ENCODE measurements at regions not wholly inside any gene's neighbourhood (a gene's known extent, or its start where the extent isn't known, plus 50 kb on each side); places are given as distances from the start of the nearest gene placed in this dataset.
"Not testable (repeated sequence)": the region's sequence is repeated elsewhere in the genome, so short reads cannot be mapped to it uniquely, and the experiment has no call there.

GRCh38 chr5:34096033-34096432 is 53.0 kb upstream of the C1QTNF3 start:
- DNase-seq = not testable (repeated sequence)

DNA sequence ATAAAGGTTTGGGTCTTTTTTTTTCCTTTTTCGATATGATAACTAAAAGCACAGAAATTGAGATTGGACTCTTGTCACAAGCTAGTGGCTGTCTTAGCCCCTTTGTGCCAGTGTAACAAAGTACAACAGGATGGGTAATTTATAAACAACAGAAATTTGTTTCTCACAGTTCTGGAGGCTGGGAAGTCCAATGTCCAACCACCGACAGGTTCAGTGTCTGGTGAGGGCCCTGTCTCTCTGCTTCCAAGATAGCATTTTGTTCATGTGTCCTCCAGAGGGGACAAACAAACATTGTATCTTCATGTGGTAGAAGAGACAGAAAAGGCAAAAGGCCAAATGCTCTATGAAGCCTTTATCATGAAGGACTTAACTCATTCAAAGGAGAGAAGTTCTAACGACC is 56.9 kb upstream of the C1QTNF3 start:
- DNase-seq = not testable (repeated sequence)

- DNase-seq = not testable (repeated sequence)
Measured at GRCh38 chr5:34101567-34101966, 58.6 kb upstream of the C1QTNF3 start.

DNA sequence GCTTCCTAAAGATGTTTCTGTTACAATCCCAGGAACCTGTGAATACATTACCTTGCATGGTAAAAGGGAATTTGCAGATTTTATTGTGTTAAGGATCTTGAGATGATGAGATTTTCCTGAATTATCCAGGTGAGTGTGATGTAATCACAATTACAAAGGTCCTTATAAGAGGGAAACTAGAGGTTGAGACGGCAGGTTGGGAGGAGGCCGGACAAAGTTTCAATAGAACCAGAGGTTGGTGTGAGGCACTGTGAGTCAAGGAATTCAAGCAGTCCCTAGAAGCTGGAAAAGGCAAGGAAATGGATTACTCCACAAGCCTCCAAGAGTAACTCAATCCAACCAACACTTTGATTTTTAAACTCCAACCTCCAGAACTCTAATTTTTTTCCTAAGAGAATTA is 65.9 kb upstream of the C1QTNF3 start:
- not testable (repeated sequence) for DNase-seq

DNA sequence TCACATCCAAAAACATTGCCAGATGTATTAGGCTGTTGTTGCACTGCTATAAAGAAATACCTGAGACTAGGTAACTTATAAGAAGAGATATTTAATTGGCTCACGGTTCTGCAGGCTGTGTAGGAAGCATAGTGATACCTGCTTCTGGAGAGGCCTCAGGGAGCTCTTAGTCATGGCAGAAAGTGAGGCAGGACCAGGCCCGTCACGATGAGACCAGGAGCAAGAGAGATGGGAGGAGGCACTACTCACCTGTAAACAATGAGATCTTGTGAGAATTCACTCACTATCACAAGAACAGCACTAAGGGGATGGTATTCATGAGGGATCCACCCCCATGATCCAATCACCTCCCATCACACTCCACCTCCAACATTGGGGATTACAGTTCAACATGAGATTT is 81.3 kb upstream of the C1QTNF3 start:
- DNase-seq = not testable (repeated sequence)

GRCh38 chr5:34125354-34125753 is 82.3 kb upstream of the C1QTNF3 start:
- DNase-seq = not testable (repeated sequence)

- DNase-seq = not testable (repeated sequence)
Measured at GRCh38 chr5:34126741-34127140, 83.7 kb upstream of the C1QTNF3 start.

DNA sequence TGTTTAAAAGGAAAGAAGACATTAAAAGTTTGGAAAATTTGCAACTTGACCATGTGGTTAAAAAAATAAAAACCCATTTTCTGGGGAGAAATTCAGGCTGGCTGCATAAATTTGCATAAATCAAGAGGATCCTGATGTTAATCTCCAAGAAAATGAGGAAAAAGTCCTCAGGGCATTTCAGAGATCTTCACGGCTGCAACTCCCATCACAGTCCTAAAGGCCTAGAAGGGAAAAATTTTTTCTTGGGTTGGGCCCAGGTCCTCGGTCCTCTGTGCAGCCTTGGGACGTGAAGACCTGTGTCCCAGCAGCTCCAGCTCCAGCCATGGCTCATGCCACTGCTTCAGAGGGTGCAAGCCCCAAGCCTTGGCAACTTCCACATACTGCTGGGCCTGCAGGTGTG is 84.8 kb upstream of the C1QTNF3 start:
- DNase-seq = not testable (repeated sequence)

- not testable (repeated sequence) for DNase-seq
Measured at GRCh38 chr5:34128890-34129289, 85.9 kb upstream of the C1QTNF3 start.

DNA sequence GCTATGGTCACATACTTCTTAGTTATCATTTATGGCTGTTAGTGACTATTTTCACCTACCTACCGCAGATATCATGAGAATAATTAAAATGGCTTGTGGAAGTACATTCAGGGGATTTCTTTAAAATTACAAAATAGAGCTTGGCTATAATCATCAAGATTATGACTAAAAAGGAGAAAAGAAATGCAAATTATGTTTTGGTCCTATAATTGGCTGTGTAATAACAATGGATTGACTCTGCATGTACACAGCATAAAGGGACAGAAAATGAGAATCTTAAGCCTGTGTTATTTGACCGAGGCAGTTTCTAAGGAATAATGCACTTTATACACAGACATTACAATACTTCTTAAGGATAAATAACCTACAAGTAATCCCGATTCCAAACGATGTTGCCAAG is 112.0 kb upstream of the C1QTNF3 start:
- DNase-seq = not testable (repeated sequence)

DNA sequence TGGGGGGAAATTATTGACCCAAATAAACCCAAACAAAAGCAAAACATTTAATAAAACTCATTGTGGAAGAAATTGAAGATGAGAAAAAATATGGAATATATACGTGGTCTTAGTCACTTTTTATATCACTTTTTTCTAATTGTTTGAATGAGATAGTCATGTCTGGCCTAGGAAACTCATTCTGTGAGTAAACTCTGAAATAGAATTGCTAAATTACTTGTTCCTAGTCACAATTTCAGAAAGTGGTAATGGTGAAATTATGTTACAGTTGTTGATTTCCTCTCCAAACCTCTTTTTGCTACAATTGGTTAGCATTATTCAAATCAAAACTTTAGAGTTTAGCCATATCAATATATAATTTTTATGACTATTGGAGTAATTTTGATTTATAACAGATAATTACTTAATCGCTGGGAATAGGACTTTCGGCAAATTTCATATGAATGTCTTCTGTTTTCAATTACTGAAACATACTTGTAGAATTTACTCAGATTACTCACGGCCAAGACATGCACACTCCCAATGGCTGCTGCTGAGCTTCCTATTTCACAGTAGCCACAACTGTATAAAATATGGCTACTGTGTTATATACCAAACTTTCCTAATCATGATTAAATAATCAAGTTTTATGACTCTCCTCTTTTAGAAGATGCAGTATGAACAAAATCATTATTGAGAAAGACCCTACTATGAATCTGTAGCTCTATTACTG is 113.8 kb upstream of the C1QTNF3 start:
- not testable (repeated sequence) for DNase-seq

- DNase-seq = not testable (repeated sequence)
Measured at GRCh38 chr5:34160904-34161303, 117.9 kb upstream of the C1QTNF3 start.

DNA sequence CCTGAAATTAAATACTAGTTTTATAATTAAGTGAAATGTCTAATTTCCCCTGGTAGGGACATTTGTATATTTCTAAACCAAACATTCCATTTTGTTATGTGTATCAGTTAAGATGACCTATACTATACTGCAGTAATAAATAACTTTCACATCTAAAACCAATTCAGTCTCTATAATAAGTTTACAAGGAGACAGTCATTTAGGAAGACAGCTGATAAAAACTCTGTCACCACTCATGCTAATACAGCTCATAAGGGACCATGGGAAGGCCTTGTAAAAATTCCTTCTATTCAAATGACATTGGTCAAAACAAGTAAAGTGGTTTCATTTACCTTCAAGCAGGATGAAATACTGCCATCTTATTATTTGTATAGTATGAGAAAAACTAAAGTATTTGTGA is 128.4 kb upstream of the C1QTNF3 start:
- DNase-seq = not testable (repeated sequence)

- DNase-seq = not testable (repeated sequence)
Measured at GRCh38 chr5:34179453-34180190, 136.6 kb upstream of the C1QTNF3 start.

GRCh38 chr5:34180225-34180624 is 137.2 kb upstream of the C1QTNF3 start:
- DNase-seq = not testable (repeated sequence)

GRCh38 chr5:34180940-34181614 is 138.1 kb upstream of the C1QTNF3 start:
- DNase-seq = not testable (repeated sequence)

GRCh38 chr5:34185005-34185404 is 142.0 kb upstream of the C1QTNF3 start:
- DNase-seq = not testable (repeated sequence)

DNA sequence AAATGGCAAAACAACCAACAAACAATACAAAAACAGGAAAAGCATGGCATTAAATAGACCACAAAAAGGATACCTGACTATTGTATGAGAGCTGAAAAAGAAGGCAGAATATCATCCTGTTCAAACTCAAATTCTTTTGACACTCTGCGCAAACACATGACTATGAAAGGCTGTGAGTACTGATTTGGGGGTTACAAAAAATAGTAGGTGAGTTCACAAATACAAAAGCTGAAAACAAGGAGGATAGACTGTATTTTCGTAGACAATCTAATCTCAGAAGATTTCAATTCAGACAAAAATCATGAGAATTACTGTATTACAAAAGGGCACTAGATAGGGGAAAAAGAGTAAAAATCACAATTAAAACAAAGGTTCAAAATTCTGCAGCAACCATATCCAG is 142.6 kb upstream of the C1QTNF3 start:
- not testable (repeated sequence) for DNase-seq

DNA sequence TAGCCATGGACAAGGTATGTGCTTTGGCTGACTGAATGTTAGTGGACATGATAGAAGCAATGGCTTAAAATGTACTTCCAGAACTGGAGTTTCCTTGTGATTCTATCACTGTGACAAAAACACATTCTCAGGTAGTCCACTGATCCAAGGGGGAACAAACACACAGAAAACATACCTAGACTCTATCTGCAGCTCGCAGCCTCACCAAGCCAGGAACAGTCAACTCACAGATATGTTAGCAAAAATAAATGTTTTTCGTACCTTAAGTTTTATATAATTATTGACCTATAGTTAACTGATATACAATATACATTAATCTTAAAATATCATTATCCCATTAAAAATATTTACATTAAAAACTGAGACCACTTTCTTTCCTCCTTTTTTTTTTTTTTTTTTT is 143.1 kb upstream of the C1QTNF3 start:
- not testable (repeated sequence) for DNase-seq

- DNase-seq = not testable (repeated sequence)
Measured at GRCh38 chr5:34186865-34187264, 143.9 kb upstream of the C1QTNF3 start.

DNA sequence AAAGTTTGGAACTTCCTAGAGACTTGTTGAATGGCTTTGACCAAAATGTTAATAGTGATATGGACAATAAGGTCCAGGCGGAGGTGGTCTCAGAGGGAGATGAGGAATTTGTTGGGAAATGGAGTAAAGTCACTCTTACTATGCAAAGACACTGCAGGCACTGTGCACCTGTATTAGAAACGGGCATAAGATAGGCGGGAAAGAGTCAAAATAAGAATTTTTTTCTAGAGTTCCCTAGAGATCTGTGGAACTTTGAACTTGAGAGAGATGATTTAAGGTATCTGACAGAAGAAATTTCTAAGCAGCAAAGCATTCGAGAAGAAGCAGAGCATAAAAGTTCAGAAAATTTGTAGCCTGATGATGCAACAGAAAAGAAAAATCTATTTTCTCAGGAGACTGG is 144.4 kb upstream of the C1QTNF3 start:
- DNase-seq = not testable (repeated sequence)

DNA sequence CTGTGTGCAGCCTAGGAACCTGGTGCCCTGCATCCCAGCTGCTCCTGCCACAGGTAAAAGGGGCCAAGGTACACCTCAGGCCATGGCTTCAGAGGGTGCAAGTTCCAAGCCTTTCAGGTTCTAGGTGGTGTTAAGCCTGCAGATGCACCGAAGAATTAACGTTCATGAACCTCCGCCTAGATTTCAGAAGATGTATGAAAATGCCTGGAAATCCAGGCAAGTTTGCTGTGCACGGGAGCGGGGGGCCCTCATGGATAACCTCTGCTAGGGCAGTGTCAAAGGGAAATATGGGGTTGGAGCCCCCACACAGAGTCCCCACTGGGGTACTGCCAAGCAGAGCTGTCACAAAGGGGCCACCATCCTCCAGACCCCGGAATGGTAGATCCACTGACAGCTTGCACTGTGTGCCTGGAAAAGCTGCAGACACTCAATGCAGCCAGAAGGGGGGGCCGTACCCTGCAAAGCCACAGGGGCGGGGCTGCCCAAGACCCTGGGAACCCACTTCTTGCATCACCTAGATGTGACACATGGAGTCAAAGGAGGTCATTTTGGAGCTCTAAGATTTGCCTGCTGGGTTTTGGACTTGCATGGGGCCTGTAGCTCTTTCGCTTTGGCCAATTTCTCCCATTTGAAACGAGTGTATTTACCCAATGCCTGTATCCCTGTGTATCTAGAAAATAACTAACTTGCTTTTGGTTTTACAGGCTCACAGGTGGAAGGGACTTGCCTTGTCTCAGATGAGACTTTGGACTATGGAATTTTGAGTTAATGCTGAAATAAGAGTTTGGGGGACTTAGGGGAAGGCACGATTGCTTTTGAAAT is 145.2 kb upstream of the C1QTNF3 start:
- DNase-seq = not testable (repeated sequence)

DNA sequence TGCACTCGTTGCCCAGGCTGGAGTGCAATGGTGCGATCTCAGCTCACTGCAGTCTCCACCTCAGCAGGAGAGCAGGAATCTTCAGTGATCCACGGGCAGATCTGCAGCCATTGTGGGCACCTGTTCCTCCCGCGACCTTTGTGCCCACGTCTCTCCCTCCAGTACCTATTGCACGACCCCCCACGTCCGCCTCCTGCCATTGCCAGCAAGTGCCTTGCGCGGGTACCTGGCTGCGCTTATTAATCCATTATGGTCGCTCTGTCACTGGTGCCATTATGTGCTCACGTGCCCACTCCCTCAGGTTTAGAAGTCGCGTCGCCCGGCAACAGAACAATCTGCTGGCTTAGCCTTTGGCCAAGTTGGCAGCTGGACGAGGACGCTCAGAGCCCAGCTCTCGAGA is 146.2 kb upstream of the C1QTNF3 start:
- DNase-seq = not testable (repeated sequence)
